Cerebellar cortex (tissue), 1 donor: ENCODE measurements at regions not wholly inside any gene's neighbourhood (a gene's known extent, or its start where the extent isn't known, plus 50 kb on each side); places are given as distances from the start of the nearest gene placed in this dataset.
"Not testable (repeated sequence)": the region's sequence is repeated elsewhere in the genome, so short reads cannot be mapped to it uniquely, and the experiment has no call there.

ENCODE experiments used
- DNase-seq: peaks from one replicate; pipeline ENCODE4 v3.0.0-alpha.2; 2015; ENCODE audit warnings: low spot score

DNA sequence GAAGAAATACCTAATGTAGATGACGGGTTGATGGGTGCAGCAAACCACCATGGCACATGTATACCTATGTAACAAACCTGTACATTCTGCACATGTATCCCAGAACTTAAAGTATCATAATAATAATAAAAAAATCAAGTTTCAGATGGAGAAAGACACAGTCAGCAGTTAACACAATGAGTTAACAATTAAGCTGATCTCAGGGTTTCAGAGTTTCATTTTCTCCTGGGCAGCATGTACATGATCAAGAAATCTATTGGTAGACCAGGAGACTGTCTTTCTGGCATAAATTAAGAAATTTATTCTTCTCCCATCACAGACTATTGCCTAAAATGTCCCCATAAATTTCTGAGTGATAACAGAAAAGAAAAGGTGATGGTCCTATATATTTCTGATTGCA, 155.3 kb downstream of the RAD51AP2 start:
- DNase-seq = no peak

DNA sequence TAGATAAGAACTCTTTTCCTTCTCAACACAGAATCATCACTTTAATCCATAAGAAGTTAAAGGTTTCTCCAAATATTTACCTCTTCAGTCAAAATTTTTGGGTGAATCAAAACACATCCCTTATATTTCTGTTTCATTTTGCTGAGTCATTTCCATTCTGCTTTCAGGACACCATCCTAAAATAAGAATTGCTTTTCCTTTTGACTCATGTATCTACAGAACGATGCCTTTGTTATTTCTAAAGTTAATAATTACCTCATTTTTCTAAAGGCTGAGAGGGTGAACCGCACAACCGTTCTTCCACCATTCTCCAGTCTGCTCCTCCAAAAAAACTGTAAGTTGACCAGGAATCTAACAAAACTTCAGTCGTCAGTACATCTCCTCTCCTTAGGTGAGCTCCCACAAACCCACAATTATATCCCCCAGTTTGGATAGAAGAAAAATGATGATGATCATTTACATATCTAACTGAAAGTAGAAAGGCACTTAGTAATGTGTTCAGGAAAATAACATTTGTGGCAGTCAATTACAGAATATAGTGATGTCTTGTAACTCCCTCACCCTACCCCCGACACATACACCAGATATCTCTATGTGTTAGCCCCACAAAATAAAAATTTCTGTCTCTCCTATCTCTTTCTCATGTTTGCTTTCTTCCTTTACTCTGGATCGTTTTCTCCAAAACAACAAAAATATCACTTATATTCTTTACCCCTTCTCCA, 162.5 kb downstream of the RAD51AP2 start:
- no peak for DNase-seq

GRCh38 chr2:17353263-17353662, 165.0 kb downstream of the RAD51AP2 start:
- DNase-seq = no peak

DNA sequence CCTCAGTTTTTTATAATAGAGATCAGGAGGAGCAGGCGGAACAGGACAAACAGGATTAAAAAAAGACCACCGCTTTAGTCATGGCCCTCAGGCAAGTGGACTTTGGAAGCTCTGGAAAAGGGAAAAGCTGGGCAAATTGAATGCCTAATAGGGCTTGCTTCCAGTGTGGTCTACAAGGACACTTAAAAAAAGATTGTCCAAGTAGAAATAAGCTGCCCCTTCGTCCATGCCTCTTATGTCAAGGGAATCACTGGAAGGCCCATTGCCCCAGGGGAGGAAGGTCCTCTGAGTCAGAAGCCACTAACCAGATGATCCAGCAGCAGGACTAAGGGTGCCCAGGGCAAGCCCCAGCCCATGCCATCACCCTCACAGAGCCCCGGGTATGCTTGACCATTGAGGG, 175.5 kb downstream of the RAD51AP2 start:
- not testable (repeated sequence) for DNase-seq

DNA sequence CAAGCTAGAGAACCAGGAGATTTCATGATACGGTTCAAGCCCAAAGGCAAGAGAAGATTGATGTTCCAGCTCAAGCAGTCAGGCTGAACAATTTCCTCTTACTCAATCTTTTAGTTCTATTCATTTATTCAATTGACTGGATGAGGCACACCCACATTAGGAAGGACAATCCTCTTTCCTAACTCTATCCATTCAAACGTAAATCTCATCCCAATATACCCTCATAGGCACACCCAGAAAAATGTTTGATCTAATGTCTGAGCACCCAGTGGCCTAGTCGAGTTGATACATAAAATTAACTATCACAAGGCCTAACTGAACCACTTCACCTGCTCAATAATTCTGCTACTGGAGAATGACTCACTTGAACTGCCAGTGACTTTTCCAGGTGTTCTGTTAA, 180.7 kb downstream of the RAD51AP2 start:
- DNase-seq = no peak

DNA sequence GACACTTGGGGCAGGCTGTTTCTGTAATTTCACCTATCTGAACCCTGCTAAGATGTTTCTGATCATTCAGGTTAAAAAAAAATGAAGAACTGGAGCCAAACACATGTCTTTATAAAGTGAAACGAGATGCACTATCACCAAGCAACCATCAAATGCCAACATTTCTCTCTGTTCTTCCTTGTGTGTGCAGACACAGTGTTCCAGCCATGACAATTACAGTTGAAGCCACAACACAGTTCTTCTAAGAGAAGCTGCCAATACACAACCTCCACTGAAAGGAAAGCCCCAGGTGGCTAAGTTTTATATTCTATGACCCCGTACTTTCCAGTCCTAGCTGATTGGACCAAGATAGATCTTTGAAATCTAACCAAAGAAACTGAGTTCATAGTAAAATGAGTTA, 181.8 kb downstream of the RAD51AP2 start:
- no peak for DNase-seq

- DNase-seq = peak; percentile 84
Measured at GRCh38 chr2:17334300-17334699, 183.9 kb downstream of the RAD51AP2 start.

- peak; percentile 72 for DNase-seq
Measured at GRCh38 chr2:17331636-17332035, 186.6 kb downstream of the RAD51AP2 start.

DNA sequence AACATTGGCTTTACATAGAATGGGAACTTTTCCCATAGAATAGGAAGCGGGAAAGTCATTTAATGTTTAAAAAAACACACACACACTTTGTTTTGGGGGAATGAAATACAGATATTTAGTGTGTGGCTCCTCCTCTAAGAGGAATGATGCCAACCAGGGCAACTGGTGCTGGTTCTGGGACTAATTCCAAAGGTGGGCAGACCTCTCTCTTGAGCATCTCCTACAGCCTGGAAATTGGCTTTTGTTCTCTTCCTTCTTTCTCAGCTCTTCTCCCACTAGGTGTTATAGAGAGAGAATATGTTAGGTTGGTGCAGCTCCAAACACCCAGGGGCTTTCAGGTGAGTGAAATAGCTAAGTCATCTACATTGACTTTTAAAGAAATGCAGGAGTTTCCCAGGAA, 190.1 kb downstream of the RAD51AP2 start:
- peak; percentile 91 for DNase-seq

DNA sequence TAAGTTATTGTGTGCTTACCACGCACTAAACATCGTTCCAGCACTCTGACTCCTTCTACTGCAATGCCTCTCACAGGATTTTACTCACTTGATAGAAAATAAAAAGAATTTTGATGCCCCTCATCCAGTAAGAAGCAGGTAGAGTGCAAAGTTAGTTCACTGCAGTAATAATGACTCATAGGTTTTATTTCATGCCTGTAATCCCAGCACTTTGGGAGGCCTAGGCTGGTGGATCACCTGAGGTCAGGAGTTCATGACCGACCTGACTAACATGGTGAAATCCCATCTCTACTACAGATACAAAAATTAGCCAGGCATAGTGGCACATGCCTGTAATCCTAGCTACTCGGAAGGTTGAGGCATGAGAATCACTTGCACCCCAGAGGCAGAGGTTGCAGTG, 190.6 kb downstream of the RAD51AP2 start:
- DNase-seq = no peak

GRCh38 chr2:17326717-17327116, 191.5 kb downstream of the RAD51AP2 start:
- peak; percentile 45 for DNase-seq

GRCh38 chr2:17323697-17324096, 194.5 kb downstream of the RAD51AP2 start:
- no peak for DNase-seq

GRCh38 chr2:17322461-17322860, 195.8 kb downstream of the RAD51AP2 start:
- DNase-seq = no peak

GRCh38 chr2:17319090-17319489, 199.2 kb downstream of the RAD51AP2 start:
- no peak for DNase-seq

- no peak for DNase-seq
Measured at GRCh38 chr2:17318013-17318412, 200.2 kb downstream of the RAD51AP2 start.

GRCh38 chr2:17317439-17317976, 200.7 kb downstream of the RAD51AP2 start:
- no peak for DNase-seq

- DNase-seq = no peak
Measured at GRCh38 chr2:17313261-17313660, 205.0 kb downstream of the RAD51AP2 start.

DNA sequence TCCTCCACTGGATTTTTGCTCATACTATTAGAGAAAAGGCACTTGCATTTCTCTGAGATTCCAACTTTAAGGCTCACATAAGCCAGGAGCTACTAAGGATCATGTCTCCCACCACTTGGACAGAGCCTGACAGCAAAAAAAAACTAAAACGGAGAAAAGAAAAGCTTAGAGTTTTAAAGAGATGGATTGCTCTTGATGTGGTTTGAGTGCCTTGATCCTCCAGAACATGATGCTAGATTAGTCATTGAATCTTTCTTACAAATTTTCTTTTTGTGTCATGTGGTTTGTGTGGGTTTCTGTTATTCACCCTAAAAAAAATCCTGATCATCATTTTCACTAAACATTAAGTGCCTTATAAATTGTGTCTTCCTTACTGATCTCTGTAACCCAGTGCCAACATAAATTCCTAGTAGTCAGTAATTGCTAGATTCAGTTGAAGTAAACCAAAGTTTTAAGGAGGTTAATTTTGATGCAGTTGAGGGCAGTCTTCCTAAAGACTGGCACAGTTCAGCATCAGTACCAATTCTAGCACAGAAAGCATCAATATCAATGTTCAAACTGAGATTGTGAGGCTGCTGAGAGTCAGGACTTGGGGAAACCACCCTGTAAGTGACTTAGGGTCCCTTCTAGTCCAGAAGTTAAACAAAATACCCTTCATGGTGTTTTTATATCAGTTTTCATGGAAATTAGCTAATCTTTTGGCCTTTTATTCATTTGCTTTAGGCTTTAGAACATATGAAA, 206.3 kb downstream of the RAD51AP2 start:
- no peak for DNase-seq

DNA sequence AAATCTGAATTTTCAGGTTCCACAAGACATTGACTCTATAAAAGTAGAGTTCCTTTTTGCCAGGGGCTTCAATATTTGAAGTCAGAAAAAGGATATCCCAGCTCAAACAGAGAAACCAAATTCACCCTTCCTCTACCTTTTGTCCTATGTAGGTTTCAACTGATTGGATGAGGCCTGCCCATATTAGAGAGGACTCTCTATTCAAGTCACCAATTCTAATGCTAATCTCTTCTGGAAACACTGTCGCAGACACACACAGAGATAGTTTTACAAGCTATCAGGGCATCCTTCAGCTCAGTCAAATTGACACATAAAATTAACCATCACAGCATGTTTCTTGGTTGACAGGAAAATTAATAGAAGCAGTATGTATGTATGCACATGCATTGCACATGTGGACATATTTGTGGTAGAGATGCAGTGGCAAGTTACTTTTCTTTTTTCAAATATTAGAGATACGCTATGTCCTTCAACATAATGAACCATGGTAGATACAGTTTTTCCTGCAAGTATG, 207.1 kb downstream of the RAD51AP2 start:
- DNase-seq = no peak

GRCh38 chr2:17309741-17310339, 208.4 kb downstream of the RAD51AP2 start:
- DNase-seq = peak; percentile 72

GRCh38 chr2:17309181-17309580, 209.1 kb downstream of the RAD51AP2 start:
- DNase-seq = peak; percentile 72

- DNase-seq = no peak
Measured at GRCh38 chr2:17306706-17307105, 211.5 kb downstream of the RAD51AP2 start.

DNA sequence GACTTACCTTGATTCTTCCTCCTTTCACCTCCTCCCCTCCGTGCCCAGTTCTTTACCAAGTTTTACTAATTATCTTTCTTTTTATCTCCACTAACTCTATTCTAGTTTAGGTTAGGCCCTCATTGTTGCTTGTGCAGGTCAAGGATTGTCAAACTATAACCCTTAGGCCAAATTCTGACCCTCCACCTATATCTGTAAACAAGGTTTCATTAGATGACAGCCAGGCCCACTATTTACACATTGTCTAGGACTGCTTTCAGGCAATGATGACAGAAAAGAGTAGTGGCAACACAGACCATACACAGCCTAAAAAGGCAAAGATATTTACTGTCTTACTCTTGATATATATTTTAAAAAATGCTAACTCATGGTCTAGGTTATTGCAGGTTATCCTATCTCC, 212.0 kb downstream of the RAD51AP2 start:
- DNase-seq = no peak
